ENCODE measurements at regions not wholly inside any gene's neighbourhood (a gene's known extent, or its start where the extent isn't known, plus 50 kb on each side); places are given as distances from the start of the nearest gene placed in this dataset.

GRCh38 chr11:116631201-116631600 is 141.6 kb downstream of the BUD13 start:
- Mint-ChIP-seq H3K27me3 (ENCODE audit: low read depth) (peaks cover 55% of the 10 kb centered on the region), H3K36me3 (no peaks in the 10 kb centered on the region), H3K4me3 (no peak overlapping the region), H3K4me1 (no peaks in the 10 kb centered on the region), H3K9me3 (peaks cover 9% of the 10 kb centered on the region), H3K27ac (no peak overlapping the region)
- peak in 1 of 2 experiments; percentile 3 for DNase-seq (ENCODE audit: low spot score in 2 of 2, unreplicated experiment in 2 of 2)
- TF ChIP-seq CTCF (IDR thresholded peaks at IDR 0.05; ENCODE audit: unreplicated experiment) = no peak

- peaks cover 51% of the 10 kb centered on the region for H3K27me3 Mint-ChIP-seq (ENCODE audit: low read depth)
- no peak overlapping the region for H3K27ac Mint-ChIP-seq
- no peaks in the 10 kb centered on the region for H3K36me3 Mint-ChIP-seq
- TF ChIP-seq CTCF (IDR thresholded peaks at IDR 0.05; ENCODE audit: unreplicated experiment) = no peak
- peaks cover 11% of the 10 kb centered on the region for H3K9me3 Mint-ChIP-seq
- DNase-seq (ENCODE audit: low spot score in 2 of 2, unreplicated experiment in 2 of 2) = peak in 1 of 2 experiments; percentile 7
- no peak overlapping the region for H3K4me3 Mint-ChIP-seq
- H3K4me1 Mint-ChIP-seq = no peaks in the 10 kb centered on the region
These were observed 154.3 kb downstream of the BUD13 start for GRCh38 chr11:116618461-116618860.

- Mint-ChIP-seq H3K9me3 (peaks cover 4% of the 10 kb centered on the region), H3K36me3 (no peaks in the 10 kb centered on the region), H3K4me3 (no peak overlapping the region), H3K27me3 (ENCODE audit: low read depth) (peaks cover 70% of the 10 kb centered on the region), H3K27ac (no peak overlapping the region), H3K4me1 (no peaks in the 10 kb centered on the region)
- DNase-seq (ENCODE audit: low spot score in 2 of 2, unreplicated experiment in 2 of 2) = peak in 1 of 2 experiments; percentile 34
- TF ChIP-seq CTCF (IDR thresholded peaks at IDR 0.05; ENCODE audit: unreplicated experiment) = no peak
These were observed 157.4 kb downstream of the BUD13 start for GRCh38 chr11:116615211-116615865.

- Mint-ChIP-seq H3K4me3 (no peak overlapping the region), H3K9me3 (peaks cover 4% of the 10 kb centered on the region), H3K4me1 (no peaks in the 10 kb centered on the region), H3K27ac (no peak overlapping the region), H3K36me3 (no peaks in the 10 kb centered on the region), H3K27me3 (ENCODE audit: low read depth) (peaks cover 74% of the 10 kb centered on the region)
- peak in 1 of 2 experiments; percentile 17 for DNase-seq (ENCODE audit: low spot score in 2 of 2, unreplicated experiment in 2 of 2)
- TF ChIP-seq CTCF (IDR thresholded peaks at IDR 0.05; ENCODE audit: unreplicated experiment) = no peak
These were observed 158.2 kb downstream of the BUD13 start for GRCh38 chr11:116614306-116615210.

GRCh38 chr11:116613206-116613875 is 159.4 kb downstream of the BUD13 start:
- H3K36me3 Mint-ChIP-seq = no peaks in the 10 kb centered on the region
- no peak overlapping the region for H3K27ac Mint-ChIP-seq
- TF ChIP-seq CTCF (IDR thresholded peaks at IDR 0.05; ENCODE audit: unreplicated experiment) = no peak
- no peaks in the 10 kb centered on the region for H3K4me1 Mint-ChIP-seq
- peaks cover 77% of the 10 kb centered on the region for H3K27me3 Mint-ChIP-seq (ENCODE audit: low read depth)
- DNase-seq (ENCODE audit: low spot score in 2 of 2, unreplicated experiment in 2 of 2) = no peak
- no peak overlapping the region for H3K4me3 Mint-ChIP-seq
- peaks cover 4% of the 10 kb centered on the region for H3K9me3 Mint-ChIP-seq

Data from mesothelial cell of epicardium (in vitro differentiated cells).